ENCODE measurements at regions not wholly inside any gene's neighbourhood (a gene's known extent, or its start where the extent isn't known, plus 50 kb on each side); places are given as distances from the start of the nearest gene placed in this dataset.

GRCh38 chr12:97203408-97203807 lies 259.2 kb upstream of the RMST start:
- no peak for TF ChIP-seq CTCF (IDR thresholded peaks at IDR 0.05; ENCODE audit: insufficient read depth, low read length)
- no peak for TF ChIP-seq POLR2AphosphoS5 (IDR thresholded peaks at IDR 0.05; ENCODE audit: low read depth)
- TF ChIP-seq REST (IDR thresholded peaks at IDR 0.05; ENCODE audit: insufficient replicate concordance, low read depth), result no peak
